ENCODE measurements at regions not wholly inside any gene's neighbourhood (a gene's known extent, or its start where the extent isn't known, plus 50 kb on each side); places are given as distances from the start of the nearest gene placed in this dataset.

- no peaks in the 10 kb centered on the region for H3K27me3 Mint-ChIP-seq (ENCODE audit: unreplicated experiment)
- H3K4me1 Mint-ChIP-seq (ENCODE audit: low read depth, unreplicated experiment), result peaks cover 73% of the 10 kb centered on the region
- CTCF ChIA-PET, result interaction anchor here (0.5 to 0.6 kb wide), 2 partner anchors 61 to 1391 kb away, joined by 6 to 7 read pairs; no protein-coding TSS in a partner anchor
- no peak overlapping the region for H3K4me3 Mint-ChIP-seq (ENCODE audit: low read depth, unreplicated experiment)
- no TSS peak for BruUV-seq (replicated peaks)
- H3K9me3 Mint-ChIP-seq (ENCODE audit: low read depth, unreplicated experiment), result no peaks in the 10 kb centered on the region
- peak overlapping the region; percentile 18 for H3K27ac Mint-ChIP-seq (ENCODE audit: unreplicated experiment)
- DNase-seq, result no peak
- TF ChIP-seq CTCF (IDR thresholded peaks at IDR 0.05; ENCODE audit: unreplicated experiment), result no peak
- intact Hi-C loops (cut with micrococcal nuclease; ENCODE audit: unreplicated experiment), result no loop called here
- H3K36me3 Mint-ChIP-seq (ENCODE audit: insufficient read depth, unreplicated experiment), result peaks cover 3% of the 10 kb centered on the region
These were observed 50.5 kb upstream of the TMED10 start for GRCh38 chr14:75226755-75227544.

Data from Calu3 (cell line).